IMR-90 (cell line): ENCODE measurements at regions not wholly inside any gene's neighbourhood (a gene's known extent, or its start where the extent isn't known, plus 50 kb on each side); places are given as distances from the start of the nearest gene placed in this dataset.

Experiments
- CEBPB ChIP-seq: IDR thresholded peaks from 2 replicates; pipeline ENCODE4 v1.6.1; 2012; ENCODE audit warnings: low read depth, low read length, improper control_type of control experiment
- CHD1 ChIP-seq: IDR thresholded peaks from 2 replicates; pipeline ENCODE4 v1.6.1; 2012; ENCODE audit warnings: low read depth, low read length, improper control_type of control experiment
- MAZ ChIP-seq: IDR thresholded peaks from 2 replicates; pipeline ENCODE4 v1.6.1; 2012; ENCODE audit warnings: low read depth, mild to moderate bottlenecking, low read length, improper control_type of control experiment, moderate library complexity, borderline replicate concordance
- POLR2A ChIP-seq: IDR thresholded peaks from 2 replicates; pipeline ENCODE4 v1.6.1; 2012; ENCODE audit warnings: mild to moderate bottlenecking, low read depth, low read length
- RAD21 ChIP-seq: IDR thresholded peaks from 2 replicates; pipeline ENCODE4 v1.6.1; 2012; ENCODE audit warnings: low read length, improper control_type of control experiment
- SMC3 ChIP-seq: fragments of 150-350 bp; IDR thresholded peaks from 2 replicates; pipeline ENCODE4 v1.6.1; 2016; ENCODE audit warnings: low read depth, mild to moderate bottlenecking, antibody characterized with exemption, low read length, moderate library complexity
- TF ChIP-seq, protein P1 (sequence below): conservative IDR thresholded peaks from 2 replicates; pipeline ENCODE4 v1.5.1; 2012; ENCODE audit warnings: mild to moderate bottlenecking, low read depth, low read length, improper control_type of control experiment

DNA sequence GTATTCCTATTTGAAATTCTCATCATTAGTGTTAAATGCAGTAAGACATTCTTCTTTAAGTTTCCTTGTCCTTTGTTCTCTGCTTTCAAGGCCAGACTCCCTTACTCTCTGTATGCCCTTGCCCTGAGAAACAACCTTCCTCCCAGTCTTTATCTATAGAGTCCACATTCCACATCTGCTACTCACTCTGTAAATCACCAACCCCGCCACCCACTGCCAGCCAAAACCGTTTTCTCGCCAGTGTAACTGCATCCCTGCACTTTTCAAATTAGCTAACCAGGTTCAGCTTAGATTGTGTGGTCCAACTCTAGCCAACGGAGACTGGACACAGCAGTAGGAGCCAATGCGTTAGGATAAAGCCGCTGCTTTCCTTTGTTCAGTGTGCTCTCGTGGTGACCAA is 402.4 kb upstream of the PDZRN3 start:
- TF ChIP-seq SMC3 (no peak), RAD21 (no peak), POLR2A (no peak), CEBPB (no peak), MAZ (no peak), CHD1 (no peak)
- TF ChIP-seq, protein P1, sequence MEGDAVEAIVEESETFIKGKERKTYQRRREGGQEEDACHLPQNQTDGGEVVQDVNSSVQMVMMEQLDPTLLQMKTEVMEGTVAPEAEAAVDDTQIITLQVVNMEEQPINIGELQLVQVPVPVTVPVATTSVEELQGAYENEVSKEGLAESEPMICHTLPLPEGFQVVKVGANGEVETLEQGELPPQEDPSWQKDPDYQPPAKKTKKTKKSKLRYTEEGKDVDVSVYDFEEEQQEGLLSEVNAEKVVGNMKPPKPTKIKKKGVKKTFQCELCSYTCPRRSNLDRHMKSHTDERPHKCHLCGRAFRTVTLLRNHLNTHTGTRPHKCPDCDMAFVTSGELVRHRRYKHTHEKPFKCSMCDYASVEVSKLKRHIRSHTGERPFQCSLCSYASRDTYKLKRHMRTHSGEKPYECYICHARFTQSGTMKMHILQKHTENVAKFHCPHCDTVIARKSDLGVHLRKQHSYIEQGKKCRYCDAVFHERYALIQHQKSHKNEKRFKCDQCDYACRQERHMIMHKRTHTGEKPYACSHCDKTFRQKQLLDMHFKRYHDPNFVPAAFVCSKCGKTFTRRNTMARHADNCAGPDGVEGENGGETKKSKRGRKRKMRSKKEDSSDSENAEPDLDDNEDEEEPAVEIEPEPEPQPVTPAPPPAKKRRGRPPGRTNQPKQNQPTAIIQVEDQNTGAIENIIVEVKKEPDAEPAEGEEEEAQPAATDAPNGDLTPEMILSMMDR: no peak
